ENCODE measurements at regions not wholly inside any gene's neighbourhood (a gene's known extent, or its start where the extent isn't known, plus 50 kb on each side); places are given as distances from the start of the nearest gene placed in this dataset.

DNA sequence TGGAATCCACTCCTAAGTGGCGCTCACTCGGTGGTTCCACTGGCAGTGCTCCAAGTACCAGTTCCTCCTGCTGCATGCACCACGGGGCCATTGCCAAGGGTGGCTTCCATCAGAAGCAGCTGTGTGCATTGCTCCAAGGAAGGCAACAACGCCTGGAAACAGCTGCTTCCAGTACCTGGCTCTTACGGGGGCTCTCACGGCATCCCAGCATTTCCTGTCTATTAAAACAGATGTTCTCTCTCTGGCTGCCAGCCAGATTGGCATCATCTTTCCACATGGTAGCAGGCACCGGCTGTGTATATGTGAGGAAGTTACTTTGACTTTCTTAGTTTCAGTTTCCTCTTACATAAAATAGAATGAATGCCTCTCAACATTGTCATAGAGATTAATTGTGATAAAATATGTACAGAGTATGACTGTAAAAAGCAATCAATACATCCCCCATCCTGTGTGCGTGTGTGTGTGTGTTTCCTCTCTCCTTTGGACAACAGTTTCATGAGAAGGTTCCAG is 84.9 kb downstream of the CMPK2 start:
- no peak for TF ChIP-seq CTCF (IDR thresholded peaks at IDR 0.05)
- TF ChIP-seq POLR2A (IDR thresholded peaks at IDR 0.05): no peak
- no peak for TF ChIP-seq EP300 (IDR thresholded peaks at IDR 0.05)
- no peak for TF ChIP-seq POLR2AphosphoS5 (IDR thresholded peaks at IDR 0.05)
